ENCODE measurements at regions not wholly inside any gene's neighbourhood (a gene's known extent, or its start where the extent isn't known, plus 50 kb on each side); places are given as distances from the start of the nearest gene placed in this dataset.

DNA sequence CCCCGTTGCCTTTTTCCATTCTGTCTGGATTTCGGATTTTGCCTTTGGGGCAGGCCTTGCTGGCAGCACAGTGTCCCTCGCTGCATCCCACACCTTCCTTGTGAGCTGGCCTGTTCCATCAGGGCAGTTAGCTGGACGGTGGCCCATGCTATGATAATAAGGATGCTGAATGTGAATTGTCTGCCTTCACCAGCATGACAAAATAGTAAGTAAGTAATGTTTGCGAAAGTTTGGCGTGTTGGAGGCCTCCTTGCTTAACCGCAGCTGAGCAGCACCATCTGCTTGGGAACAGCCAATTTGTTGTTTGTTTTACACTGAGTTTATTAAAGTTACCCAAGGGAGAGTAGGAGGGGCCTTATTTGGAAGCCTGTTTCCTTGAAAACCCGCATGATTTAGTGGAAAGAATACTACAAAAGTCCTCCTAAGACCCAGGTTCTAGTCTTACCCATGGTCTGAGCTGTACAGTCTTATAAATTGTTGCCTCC lies 469.7 kb upstream of the FANCL start:
- H3F3A ChIP-seq (ENCODE audit: insufficient read depth, low read length): no peaks in the 10 kb centered on the region
- H3K36me3 ChIP-seq (replicated peaks; ENCODE audit: insufficient read depth, low read length): no peaks in the 10 kb centered on the region
- no peak for DNase-seq
- no peak overlapping the region for H2AFZ ChIP-seq (ENCODE audit: low read length)
- no peaks in the 10 kb centered on the region for H4K20me1 ChIP-seq (ENCODE audit: insufficient read depth, low read length)
- no peaks in the 10 kb centered on the region for H3K9me3 ChIP-seq (replicated peaks; ENCODE audit: insufficient read depth, low read length)
- TF ChIP-seq EZH2phosphoT487 (IDR thresholded peaks at IDR 0.05; ENCODE audit: low read length) (no peak), EZH2 (optimal IDR thresholded peaks at IDR 0.05; ENCODE audit: low read depth, low read length) (no peak)
- TF ChIP-seq, protein P1, sequence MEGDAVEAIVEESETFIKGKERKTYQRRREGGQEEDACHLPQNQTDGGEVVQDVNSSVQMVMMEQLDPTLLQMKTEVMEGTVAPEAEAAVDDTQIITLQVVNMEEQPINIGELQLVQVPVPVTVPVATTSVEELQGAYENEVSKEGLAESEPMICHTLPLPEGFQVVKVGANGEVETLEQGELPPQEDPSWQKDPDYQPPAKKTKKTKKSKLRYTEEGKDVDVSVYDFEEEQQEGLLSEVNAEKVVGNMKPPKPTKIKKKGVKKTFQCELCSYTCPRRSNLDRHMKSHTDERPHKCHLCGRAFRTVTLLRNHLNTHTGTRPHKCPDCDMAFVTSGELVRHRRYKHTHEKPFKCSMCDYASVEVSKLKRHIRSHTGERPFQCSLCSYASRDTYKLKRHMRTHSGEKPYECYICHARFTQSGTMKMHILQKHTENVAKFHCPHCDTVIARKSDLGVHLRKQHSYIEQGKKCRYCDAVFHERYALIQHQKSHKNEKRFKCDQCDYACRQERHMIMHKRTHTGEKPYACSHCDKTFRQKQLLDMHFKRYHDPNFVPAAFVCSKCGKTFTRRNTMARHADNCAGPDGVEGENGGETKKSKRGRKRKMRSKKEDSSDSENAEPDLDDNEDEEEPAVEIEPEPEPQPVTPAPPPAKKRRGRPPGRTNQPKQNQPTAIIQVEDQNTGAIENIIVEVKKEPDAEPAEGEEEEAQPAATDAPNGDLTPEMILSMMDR (IDR thresholded peaks at IDR 0.05; ENCODE audit: low read length): no peak
- H3K4me1 ChIP-seq (ENCODE audit: low read length): no peaks in the 10 kb centered on the region
- no peak overlapping the region for H3K9ac ChIP-seq (ENCODE audit: low read length)
- no peak overlapping the region for H3K4me2 ChIP-seq (ENCODE audit: low read depth, low read length)
- H3K9me2 ChIP-seq (replicated peaks; ENCODE audit: insufficient read depth, low read length): no peaks in the 10 kb centered on the region
- no peak overlapping the region for H3K4me3 ChIP-seq (ENCODE audit: low read length)
- H3K27ac ChIP-seq (ENCODE audit: low read length): no peak overlapping the region
- no peaks in the 10 kb centered on the region for H3K27me3 ChIP-seq (replicated peaks; ENCODE audit: insufficient read depth, low read length)
- no peaks in the 10 kb centered on the region for H3K79me2 ChIP-seq (ENCODE audit: low read length)

DNA sequence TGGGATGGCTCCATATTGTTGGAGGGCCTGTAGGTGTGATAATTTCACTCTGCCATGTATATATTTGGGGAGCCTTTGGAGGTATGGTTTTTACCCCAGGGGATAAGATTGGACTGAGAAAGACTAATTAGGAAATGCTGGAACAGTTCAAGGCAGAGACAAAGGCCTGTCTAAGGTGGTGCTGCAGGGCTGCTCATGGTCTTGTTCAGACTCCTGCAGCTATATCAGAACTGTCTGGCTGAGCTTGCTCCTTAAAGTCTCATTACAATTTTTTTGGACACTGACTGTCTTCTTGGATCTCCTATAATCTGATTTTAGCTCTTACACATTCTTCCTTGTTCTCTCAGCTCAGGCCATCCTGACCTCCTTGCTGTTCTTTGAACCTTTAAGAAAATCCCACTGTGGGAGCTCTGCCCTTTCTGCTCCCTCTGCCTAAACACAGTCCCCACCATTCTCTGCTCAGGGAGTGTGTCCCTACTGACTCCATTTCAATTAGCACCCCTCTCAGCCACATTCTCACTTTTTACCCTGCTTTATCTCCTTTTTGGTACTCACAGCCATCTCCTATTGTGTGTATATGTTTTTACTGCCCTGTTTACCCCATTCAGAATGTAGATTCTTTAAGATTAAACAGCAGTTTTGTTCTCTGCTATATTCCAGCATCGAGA lies 468.7 kb upstream of the FANCL start:
- no peaks in the 10 kb centered on the region for H3K79me2 ChIP-seq (ENCODE audit: low read length)
- H3K27ac ChIP-seq (ENCODE audit: low read length): no peak overlapping the region
- H3K27me3 ChIP-seq (replicated peaks; ENCODE audit: insufficient read depth, low read length): no peaks in the 10 kb centered on the region
- no peak for DNase-seq
- H3K9me3 ChIP-seq (replicated peaks; ENCODE audit: insufficient read depth, low read length): no peaks in the 10 kb centered on the region
- no peaks in the 10 kb centered on the region for H3K36me3 ChIP-seq (replicated peaks; ENCODE audit: insufficient read depth, low read length)
- no peaks in the 10 kb centered on the region for H3F3A ChIP-seq (ENCODE audit: insufficient read depth, low read length)
- H3K4me2 ChIP-seq (ENCODE audit: low read depth, low read length): no peak overlapping the region
- H4K20me1 ChIP-seq (ENCODE audit: insufficient read depth, low read length): no peaks in the 10 kb centered on the region
- no peak overlapping the region for H3K9ac ChIP-seq (ENCODE audit: low read length)
- H3K9me2 ChIP-seq (replicated peaks; ENCODE audit: insufficient read depth, low read length): no peaks in the 10 kb centered on the region
- H3K4me3 ChIP-seq (ENCODE audit: low read length): no peak overlapping the region
- TF ChIP-seq EZH2phosphoT487 (IDR thresholded peaks at IDR 0.05; ENCODE audit: low read length): no peak
- no peak for TF ChIP-seq EZH2 (optimal IDR thresholded peaks at IDR 0.05; ENCODE audit: low read depth, low read length)
- no peak overlapping the region for H2AFZ ChIP-seq (ENCODE audit: low read length)
- no peaks in the 10 kb centered on the region for H3K4me1 ChIP-seq (ENCODE audit: low read length)

DNA sequence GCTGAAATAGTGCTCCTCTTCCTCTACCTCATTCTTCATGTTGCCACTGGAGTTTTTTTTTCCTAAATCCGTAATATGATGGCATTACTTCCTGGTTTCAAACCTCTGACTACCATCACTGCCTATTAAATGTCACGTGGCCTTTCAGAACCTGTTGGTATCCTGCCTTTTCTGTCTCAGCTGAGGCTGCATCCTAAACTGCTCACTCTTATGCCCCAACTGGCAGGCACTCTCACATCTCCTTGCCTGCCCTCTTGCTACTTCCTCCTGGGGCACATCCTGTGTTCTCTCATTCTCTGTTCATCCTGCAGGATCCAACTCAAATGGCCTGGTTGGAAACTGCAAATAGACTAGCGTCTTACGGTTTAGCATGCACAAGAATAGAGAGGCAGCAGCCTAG lies 468.1 kb upstream of the FANCL start:
- Histone ChIP-seq H3K27ac (ENCODE audit: low read length) (no peak overlapping the region), H3K4me1 (ENCODE audit: low read length) (no peaks in the 10 kb centered on the region), H2AFZ (ENCODE audit: low read length) (no peak overlapping the region), H3K36me3 (replicated peaks; ENCODE audit: insufficient read depth, low read length) (no peaks in the 10 kb centered on the region), H3K4me2 (ENCODE audit: low read depth, low read length) (no peak overlapping the region), H3F3A (ENCODE audit: insufficient read depth, low read length) (no peaks in the 10 kb centered on the region), H3K9me3 (replicated peaks; ENCODE audit: insufficient read depth, low read length) (no peaks in the 10 kb centered on the region), H3K79me2 (ENCODE audit: low read length) (no peaks in the 10 kb centered on the region), H4K20me1 (ENCODE audit: insufficient read depth, low read length) (no peaks in the 10 kb centered on the region), H3K9me2 (replicated peaks; ENCODE audit: insufficient read depth, low read length) (no peaks in the 10 kb centered on the region), H3K27me3 (replicated peaks; ENCODE audit: insufficient read depth, low read length) (no peaks in the 10 kb centered on the region), H3K4me3 (ENCODE audit: low read length) (no peak overlapping the region), H3K9ac (ENCODE audit: low read length) (no peak overlapping the region)
- no peak for DNase-seq
- TF ChIP-seq EZH2 (optimal IDR thresholded peaks at IDR 0.05; ENCODE audit: low read depth, low read length) (no peak), EZH2phosphoT487 (IDR thresholded peaks at IDR 0.05; ENCODE audit: low read length) (no peak)
- TF ChIP-seq, protein P1 (IDR thresholded peaks at IDR 0.05; ENCODE audit: low read length): no peak

DNA sequence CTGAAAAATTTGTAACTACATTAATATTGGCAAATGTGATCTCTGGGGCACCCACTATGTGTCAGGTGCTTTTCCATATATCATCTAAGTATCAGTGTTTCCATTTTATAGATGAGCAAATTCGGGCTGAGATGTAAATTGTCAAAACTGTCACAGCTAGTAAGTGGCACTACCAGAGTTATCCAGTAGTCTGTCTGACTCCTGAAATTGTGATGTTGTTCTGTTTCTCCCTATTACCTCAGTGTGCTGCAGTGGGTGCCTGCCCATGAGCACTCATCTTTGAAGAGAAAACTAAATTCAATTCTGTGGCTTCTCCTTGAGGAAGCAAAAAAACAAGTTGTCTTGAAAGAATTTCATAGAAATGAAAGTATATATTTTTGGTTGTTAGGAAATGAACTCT lies 467.4 kb upstream of the FANCL start:
- H3K9me3 ChIP-seq (replicated peaks; ENCODE audit: insufficient read depth, low read length): no peaks in the 10 kb centered on the region
- TF ChIP-seq, protein P1 (IDR thresholded peaks at IDR 0.05; ENCODE audit: low read length): peak; percentile 11; the same call in 1 of the 2 replicates
- no peak for TF ChIP-seq EZH2phosphoT487 (IDR thresholded peaks at IDR 0.05; ENCODE audit: low read length)
- H3K9ac ChIP-seq (ENCODE audit: low read length): no peak overlapping the region
- no peak overlapping the region for H3K27ac ChIP-seq (ENCODE audit: low read length)
- no peak overlapping the region for H3K4me3 ChIP-seq (ENCODE audit: low read length)
- H3K27me3 ChIP-seq (replicated peaks; ENCODE audit: insufficient read depth, low read length): no peaks in the 10 kb centered on the region
- H2AFZ ChIP-seq (ENCODE audit: low read length): no peak overlapping the region
- no peaks in the 10 kb centered on the region for H3K36me3 ChIP-seq (replicated peaks; ENCODE audit: insufficient read depth, low read length)
- DNase-seq: no peak
- H4K20me1 ChIP-seq (ENCODE audit: insufficient read depth, low read length): no peaks in the 10 kb centered on the region
- H3F3A ChIP-seq (ENCODE audit: insufficient read depth, low read length): no peaks in the 10 kb centered on the region
- no peaks in the 10 kb centered on the region for H3K9me2 ChIP-seq (replicated peaks; ENCODE audit: insufficient read depth, low read length)
- no peaks in the 10 kb centered on the region for H3K79me2 ChIP-seq (ENCODE audit: low read length)
- no peaks in the 10 kb centered on the region for H3K4me1 ChIP-seq (ENCODE audit: low read length)
- no peak overlapping the region for H3K4me2 ChIP-seq (ENCODE audit: low read depth, low read length)

Measured in MM.1S (cell line).